ENCODE measurements at regions not wholly inside any gene's neighbourhood (a gene's known extent, or its start where the extent isn't known, plus 50 kb on each side); places are given as distances from the start of the nearest gene placed in this dataset.

DNA sequence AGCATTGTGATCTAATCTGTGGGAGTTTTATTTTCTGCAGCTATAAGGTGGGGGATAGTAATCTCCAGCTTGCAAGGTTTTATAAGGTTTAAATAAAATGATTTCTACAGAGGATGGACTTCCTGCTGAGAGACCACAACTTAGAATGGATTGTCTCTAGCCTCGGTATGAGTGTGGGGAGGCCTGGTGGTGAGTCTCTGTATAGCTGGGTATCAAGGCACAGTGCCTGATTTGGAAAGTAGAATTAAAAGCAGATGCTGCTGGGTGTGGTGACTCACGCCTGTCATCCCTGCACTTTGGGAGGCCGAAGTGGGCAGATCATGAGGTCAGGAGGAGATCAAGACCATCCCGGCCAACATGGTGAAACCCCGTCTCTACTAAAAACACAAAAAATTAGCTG lies 162.0 kb upstream of the GATB start:
- no peak for DNase-seq

GRCh38 chr4:151922306-151922705 lies 161.5 kb upstream of the GATB start:
- no peak for DNase-seq

DNA sequence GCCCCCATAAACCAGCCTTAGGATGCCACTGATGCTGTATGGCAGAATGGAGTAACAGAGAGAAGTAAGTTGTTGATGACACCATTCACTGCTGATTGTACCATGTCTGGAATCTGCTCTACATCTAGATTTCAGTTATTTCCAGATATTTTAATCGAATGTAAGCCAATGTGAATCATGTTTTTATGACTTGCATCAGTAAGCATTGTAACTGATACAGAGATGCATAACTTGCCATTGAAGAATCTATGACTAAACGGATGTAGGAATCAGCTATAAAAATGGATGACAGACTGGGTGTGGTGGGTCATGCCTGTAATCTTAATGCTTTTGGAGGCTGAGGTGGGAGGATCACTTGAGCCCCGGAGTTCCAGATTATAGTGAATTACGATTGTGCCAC lies 161.0 kb upstream of the GATB start:
- DNase-seq = no peak

GRCh38 chr4:151921386-151921785 lies 160.6 kb upstream of the GATB start:
- DNase-seq = no peak

DNA sequence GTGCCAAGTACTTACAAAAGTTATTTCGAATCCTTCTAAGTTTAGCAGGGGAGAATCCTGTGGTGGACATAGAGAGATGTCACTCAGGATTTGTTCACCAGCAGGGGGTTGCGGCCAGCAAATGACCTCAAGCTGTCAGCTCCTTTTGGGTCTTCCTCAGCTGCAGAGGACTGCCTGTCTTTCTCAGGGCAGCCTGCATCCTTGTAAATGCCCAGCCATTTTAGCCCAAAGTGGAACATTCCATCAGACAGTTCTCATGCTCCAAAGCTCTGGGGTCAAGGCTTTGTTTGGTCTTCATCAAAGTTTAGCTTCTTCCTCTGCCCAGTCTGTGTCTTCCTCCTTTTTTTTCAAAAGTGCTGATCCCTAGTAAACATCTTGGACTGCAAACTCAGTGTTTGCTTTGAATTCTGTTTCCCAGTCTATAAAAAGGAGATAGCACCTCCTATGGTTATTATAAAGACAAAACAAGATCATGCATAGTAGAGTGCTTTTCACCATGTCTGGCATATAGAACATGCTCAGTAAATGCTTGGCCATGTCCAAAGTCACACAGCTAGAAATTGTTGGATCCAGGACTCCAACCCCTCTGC lies 156.4 kb upstream of the GATB start:
- no peak for DNase-seq

- no peak for DNase-seq
Measured at GRCh38 chr4:151912632-151913031, 151.8 kb upstream of the GATB start.

DNA sequence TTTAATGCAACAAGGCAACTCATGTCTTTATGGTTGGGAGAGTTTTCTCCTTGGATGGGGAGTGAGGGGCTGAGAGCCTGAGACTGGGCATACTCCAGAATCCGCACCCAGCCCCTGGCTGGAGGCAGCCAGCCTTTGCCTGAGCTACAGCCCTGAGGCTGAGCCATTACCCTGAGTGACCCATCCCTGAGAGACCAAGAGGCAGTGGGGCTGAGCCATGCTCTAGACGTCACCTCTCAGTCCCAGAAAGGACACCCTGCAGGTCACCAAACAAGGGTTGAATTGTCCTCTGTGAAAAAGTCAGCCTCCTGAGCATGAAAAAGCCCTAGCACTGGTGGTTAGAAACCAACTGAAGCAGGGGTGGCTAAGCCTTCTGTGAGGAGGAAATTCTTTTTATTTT lies 151.2 kb upstream of the GATB start:
- no peak for DNase-seq

DNA sequence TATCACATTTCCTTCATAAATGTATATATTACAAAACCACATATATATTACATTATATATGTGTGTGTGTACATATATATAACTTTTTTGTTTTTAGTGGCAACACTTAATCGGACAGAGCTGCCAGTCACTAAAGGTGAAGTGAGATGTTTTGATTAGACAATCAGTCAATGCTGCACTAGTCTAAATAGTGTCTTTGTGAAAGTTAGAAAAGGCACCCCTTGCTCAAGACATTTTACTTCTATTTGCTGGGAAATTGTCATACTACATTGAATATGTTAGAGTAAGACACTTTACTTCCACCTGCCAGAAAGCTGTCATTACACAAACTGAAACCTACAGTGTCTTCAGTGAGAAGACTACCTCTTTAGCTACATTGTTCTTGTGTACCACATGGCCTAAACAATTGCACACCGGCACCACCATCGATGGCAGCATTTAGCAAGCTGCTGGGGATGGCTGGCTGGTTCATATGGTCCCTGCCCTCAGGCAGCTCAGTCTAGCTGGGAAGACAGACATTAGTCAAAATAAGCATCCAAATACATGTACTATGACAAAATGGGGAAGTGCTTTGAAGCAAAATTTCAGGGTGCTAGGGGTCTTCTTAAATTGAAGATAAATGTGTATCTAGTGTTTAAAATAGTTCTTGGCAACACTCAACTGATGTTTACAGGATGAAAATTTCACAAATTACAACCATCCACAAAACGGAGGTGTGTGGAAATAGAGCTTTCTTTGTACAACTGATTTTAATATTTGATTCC lies 148.1 kb upstream of the GATB start:
- DNase-seq = no peak

GRCh38 chr4:151908201-151908600 lies 147.4 kb upstream of the GATB start:
- no peak for DNase-seq

DNA sequence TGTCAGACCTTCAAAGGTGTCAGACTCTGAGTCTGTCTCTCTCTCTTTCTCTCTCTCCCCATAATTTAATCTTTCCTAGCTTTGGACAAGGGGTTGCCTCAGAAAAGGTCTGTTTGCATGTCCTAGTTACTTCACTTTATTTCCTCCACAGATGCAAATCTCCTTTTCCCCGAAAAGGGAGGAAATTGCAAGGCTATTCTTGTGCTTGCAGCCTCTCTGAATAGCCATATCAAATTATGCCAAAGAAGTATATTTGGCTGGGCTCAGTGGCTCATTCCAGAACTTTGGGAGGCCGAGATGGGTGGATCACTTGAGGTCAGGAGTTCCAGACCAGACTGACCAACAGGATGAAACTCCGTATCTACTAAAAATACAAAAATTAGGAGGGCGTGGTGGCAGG lies 145.6 kb upstream of the GATB start:
- no peak for DNase-seq

- DNase-seq = no peak
Measured at GRCh38 chr4:151905197-151905596, 144.4 kb upstream of the GATB start.

DNA sequence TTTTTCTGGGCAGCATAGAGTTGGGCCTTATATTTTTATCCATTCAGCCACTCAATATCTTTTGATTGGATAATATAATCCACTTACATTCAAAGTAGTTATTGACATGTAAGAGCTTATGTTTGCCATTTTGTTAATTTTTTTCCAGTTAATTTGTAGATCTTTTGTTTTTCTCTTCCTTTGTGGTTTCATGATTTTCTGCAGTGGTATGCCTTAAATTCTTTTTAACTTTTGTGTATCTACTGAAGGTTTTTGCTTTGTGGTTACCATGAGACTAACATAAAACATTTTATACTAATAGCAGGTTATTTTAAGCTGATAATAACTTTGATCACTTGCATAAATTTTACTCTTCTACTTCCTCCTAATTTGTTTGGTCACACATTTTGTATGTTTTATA lies 140.8 kb upstream of the GATB start:
- DNase-seq = no peak

GRCh38 chr4:151896880-151897279 lies 136.1 kb upstream of the GATB start:
- no peak for DNase-seq

GRCh38 chr4:151895671-151896070 lies 134.9 kb upstream of the GATB start:
- DNase-seq = no peak

GRCh38 chr4:151894246-151894645 lies 133.4 kb upstream of the GATB start:
- no peak for DNase-seq

DNA sequence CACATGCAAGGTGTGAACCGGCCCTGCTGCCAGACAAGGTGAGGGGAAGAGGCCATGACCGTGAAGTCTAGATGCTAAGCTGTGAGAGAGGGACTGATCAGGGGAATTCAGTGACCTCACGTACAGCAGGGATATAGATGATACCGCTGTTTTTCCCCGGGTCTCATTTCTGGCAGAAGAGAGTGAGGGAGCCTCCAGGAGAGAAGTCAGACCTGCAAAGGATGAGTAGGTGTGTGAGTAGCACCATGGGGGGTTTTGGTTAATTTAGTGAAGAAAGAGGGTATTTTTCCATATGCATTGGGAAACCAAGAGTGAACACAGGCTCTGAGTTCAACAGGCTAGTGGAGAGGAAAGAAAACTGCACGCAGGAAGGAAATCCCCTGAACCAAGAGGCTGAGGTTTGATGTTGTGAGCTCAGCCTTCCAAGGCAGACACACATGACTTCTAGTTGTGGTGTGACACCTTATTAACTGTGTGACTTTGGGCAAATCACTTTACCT lies 127.6 kb upstream of the GATB start:
- no peak for DNase-seq

DNA sequence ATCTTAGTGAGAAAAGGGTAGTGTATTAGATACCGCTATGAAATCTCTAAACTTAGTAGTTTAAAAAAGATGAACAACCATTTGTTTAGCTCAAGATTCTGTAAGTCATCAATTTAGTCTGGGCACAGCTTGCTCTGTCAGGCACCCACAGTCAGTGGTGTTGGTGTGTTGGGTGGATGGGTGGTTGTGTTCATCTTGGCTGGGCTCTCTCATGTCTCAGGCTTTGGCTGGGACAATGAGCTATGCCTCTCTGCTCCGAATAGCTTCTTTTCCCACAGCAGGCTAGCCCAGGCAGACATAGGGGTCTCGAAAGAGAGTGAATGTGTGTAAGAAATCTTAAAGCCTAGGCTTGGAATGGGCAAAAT lies 127.0 kb upstream of the GATB start:
- DNase-seq = no peak

DNA sequence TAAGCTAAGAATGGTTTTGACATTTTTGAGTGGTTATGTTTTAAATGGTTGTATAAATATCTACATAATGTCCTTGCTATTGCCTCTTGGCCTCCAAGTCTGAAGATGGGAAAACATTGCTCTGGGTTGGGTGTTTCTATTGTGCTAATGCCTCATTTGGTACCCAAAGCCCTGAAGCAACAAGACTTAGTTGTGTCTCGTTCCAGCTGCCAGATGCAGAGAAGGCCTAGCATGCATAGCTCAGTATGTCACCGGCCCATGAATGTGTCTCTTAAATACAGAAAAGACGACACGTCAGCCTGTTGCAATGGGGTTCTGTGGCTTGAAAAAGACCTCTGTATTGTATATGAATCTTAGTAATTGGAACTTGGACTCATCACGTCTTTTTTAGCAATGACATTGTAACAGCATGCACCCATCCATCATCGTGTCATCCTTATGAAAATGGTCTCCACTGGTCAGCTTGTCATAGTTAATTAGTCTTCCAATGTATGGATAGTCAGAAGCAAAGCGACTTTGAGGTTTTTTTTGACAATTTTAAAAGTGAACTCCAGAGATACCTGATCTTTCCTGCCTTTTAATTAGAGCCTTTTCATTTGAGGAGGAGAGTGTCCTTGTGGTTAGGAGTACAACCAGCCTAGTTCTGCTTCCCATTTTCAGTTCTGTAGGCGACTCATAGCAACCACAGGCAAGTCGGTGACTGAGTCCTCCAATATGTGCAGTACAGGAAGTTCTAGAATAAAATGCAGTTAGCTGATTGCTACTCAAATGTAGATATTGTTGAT lies 126.4 kb upstream of the GATB start:
- no peak for DNase-seq

DNA sequence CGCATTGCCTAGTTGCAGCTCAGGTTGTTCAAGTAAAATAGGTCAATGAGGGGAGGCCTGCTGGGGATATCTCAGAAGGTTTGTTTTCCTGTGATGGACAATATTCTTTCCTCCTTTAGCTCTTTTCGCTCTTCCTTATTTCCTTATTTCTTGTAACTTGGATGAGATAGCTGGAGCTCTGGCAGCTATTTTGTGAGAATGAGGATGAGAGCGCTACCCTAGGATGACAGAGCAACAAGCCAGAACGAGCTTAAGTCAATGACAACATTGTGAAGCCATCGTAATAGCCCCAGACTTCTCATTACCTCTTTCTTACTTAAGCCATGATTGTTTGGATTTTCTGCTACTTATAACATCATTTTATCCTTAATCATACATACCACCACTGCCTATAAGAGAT lies 124.3 kb upstream of the GATB start:
- no peak for DNase-seq

- DNase-seq = no peak
Measured at GRCh38 chr4:151883747-151884146, 122.9 kb upstream of the GATB start.

- no peak for DNase-seq
Measured at GRCh38 chr4:151882072-151882803, 121.4 kb upstream of the GATB start.

- DNase-seq = no peak
Measured at GRCh38 chr4:151879705-151880445, 119.1 kb upstream of the GATB start.
